OCI-LY7 (cell line): ENCODE measurements at regions not wholly inside any gene's neighbourhood (a gene's known extent, or its start where the extent isn't known, plus 50 kb on each side); places are given as distances from the start of the nearest gene placed in this dataset.

Source experiments
- BruUV-seq: library from RNA; stranded (reverse); fragments of 400-500 nt; replicated peaks from 2 replicates; lab custom pipeline; 2021; lab: Mats Ljungman, UMichigan
- CTCF ChIA-PET: fragments of 300-600 bp; sonication (Branson Sonifier 250); formaldehyde crosslinking; loops from one replicate; lab custom pipeline; 2022; ENCODE audit warnings: antibody characterized with exemption; ENCODE audit not compliant: unreplicated experiment; lab: Charles Lee
- POLR2A ChIA-PET: fragments of 300-600 bp; sonication (Branson Sonifier 250); formaldehyde crosslinking; loops from one replicate; lab custom pipeline; 2022; ENCODE audit warnings: antibody characterized with exemption; lab: Charles Lee
- DNase-seq: peaks from one replicate; pipeline ENCODE4 v3.0.0-alpha.2; 2015; ENCODE audit warnings: low spot score
- H2AFZ ChIP-seq: fragments of 200-600 bp; sonication (generic), shearing (Covaris generic); 2 replicates; pipeline ENCODE4 v1.6.1; 2014; ENCODE audit warnings: mild to moderate bottlenecking, antibody characterized with exemption, low read length, moderate library complexity
- H3K27ac ChIP-seq: fragments of 200-600 bp; sonication (generic); 2 replicates; pipeline ENCODE4 v1.5.1; 2014; ENCODE audit warnings: mixed run types, low read depth, mild to moderate bottlenecking, moderate library complexity, low read length, inconsistent platforms; ENCODE audit not compliant: poor library complexity, severe bottlenecking
- H3K36me3 ChIP-seq: fragments of 200-600 bp; sonication (generic); 2 replicates; pipeline ENCODE4 v1.6.1; 2014; ENCODE audit warnings: mild to moderate bottlenecking, antibody characterized with exemption, low read length, moderate library complexity, mixed read lengths; ENCODE audit not compliant: insufficient read depth
- H3K4me1 ChIP-seq: fragments of 200-600 bp; sonication (generic); 2 replicates; pipeline ENCODE4 v1.5.1; 2014; ENCODE audit warnings: mild to moderate bottlenecking, low read length; ENCODE audit not compliant: insufficient read depth, poor library complexity, severe bottlenecking
- H3K4me2 ChIP-seq: fragments of 200-600 bp; sonication (generic); 2 replicates; pipeline ENCODE4 v1.6.1; 2014; ENCODE audit warnings: mild to moderate bottlenecking, low read length
- H3K4me3 ChIP-seq: fragments of 200-600 bp; sonication (generic); 2 replicates; pipeline ENCODE4 v1.5.1; 2014; ENCODE audit warnings: mild to moderate bottlenecking, low read depth, low read length; ENCODE audit not compliant: poor library complexity, severe bottlenecking
- H3K79me2 ChIP-seq: fragments of 200-600 bp; sonication (generic); 2 replicates; pipeline ENCODE4 v1.6.1; 2016; ENCODE audit warnings: low read depth, mild to moderate bottlenecking, low read length, moderate library complexity, mixed read lengths; ENCODE audit not compliant: insufficient read depth
- H3K9me2 ChIP-seq: fragments of 200-600 bp; sonication (generic); 2 replicates; pipeline ENCODE4 v1.6.1; 2016; ENCODE audit warnings: mild to moderate bottlenecking, low read length, mixed read lengths; ENCODE audit not compliant: insufficient read depth
- H3K9me3 ChIP-seq: fragments of 200-600 bp; sonication (generic); 2 replicates; pipeline ENCODE4 v1.6.1; 2014; ENCODE audit warnings: mild to moderate bottlenecking, mixed run types, low read length, mixed read lengths
- H4K20me1 ChIP-seq: fragments of 200-600 bp; sonication (generic); 2 replicates; pipeline ENCODE4 v1.6.1; 2014; ENCODE audit warnings: mild to moderate bottlenecking, antibody characterized with exemption, low read length, moderate library complexity, mixed read lengths; ENCODE audit not compliant: insufficient read depth
- EZH2phosphoT487 ChIP-seq: fragments of 200-600 bp; sonication (generic); IDR thresholded peaks from 2 replicates; pipeline ENCODE4 v1.6.1; 2018; ENCODE audit warnings: low read depth, borderline replicate concordance, mild to moderate bottlenecking, mixed run types, antibody characterized with exemption, low read length, moderate library complexity, mixed read lengths
- intact Hi-C: fragments of 100-400 bp; cut with micrococcal nuclease; formaldehyde crosslinking; loops from one replicate; pipeline ENCODE4 v1.10.0; 2022; ENCODE audit not compliant: unreplicated experiment
- TF ChIP-seq, protein P1 (sequence below): fragments of 200-600 bp; sonication (generic); conservative IDR thresholded peaks from 2 replicates; pipeline ENCODE4 v1.5.1; 2014; ENCODE audit warnings: mild to moderate bottlenecking, antibody characterized with exemption, low read length, moderate library complexity, mixed read lengths

DNA sequence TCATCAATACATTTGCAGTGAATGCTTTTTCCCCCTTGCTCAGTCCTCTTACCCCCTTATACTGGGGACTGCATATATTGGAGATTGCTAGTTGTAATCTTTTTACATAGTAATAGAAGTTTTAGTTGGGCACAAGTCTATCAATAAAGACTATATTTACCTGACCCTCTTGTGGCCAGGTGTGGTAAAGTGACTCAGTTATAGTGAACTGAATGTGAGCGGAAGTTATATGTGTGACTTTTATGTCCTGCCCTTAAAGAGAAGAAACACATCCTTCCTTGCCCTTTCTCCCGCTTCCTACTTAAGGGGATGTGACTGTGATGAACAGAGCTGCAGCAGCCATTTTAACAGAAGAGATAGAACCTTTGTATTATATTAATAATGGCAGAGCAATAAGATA, 362.0 kb downstream of the METTL15 start:
- Histone ChIP-seq H3K9me3 (no peaks in the 10 kb centered on the region), H3K36me3 (no peaks in the 10 kb centered on the region), H3K79me2 (no peaks in the 10 kb centered on the region), H3K27ac (no peak overlapping the region), H3K4me2 (no peak overlapping the region), H3K9me2 (no peaks in the 10 kb centered on the region), H3K4me3 (no peak overlapping the region), H2AFZ (no peak overlapping the region), H3K4me1 (no peaks in the 10 kb centered on the region), H4K20me1 (no peaks in the 10 kb centered on the region)
- no TSS peak for BruUV-seq
- ChIA-PET CTCF (no interaction called here), POLR2A (no interaction called here)
- DNase-seq = no peak
- no peak for TF ChIP-seq EZH2phosphoT487
- TF ChIP-seq, protein P1, sequence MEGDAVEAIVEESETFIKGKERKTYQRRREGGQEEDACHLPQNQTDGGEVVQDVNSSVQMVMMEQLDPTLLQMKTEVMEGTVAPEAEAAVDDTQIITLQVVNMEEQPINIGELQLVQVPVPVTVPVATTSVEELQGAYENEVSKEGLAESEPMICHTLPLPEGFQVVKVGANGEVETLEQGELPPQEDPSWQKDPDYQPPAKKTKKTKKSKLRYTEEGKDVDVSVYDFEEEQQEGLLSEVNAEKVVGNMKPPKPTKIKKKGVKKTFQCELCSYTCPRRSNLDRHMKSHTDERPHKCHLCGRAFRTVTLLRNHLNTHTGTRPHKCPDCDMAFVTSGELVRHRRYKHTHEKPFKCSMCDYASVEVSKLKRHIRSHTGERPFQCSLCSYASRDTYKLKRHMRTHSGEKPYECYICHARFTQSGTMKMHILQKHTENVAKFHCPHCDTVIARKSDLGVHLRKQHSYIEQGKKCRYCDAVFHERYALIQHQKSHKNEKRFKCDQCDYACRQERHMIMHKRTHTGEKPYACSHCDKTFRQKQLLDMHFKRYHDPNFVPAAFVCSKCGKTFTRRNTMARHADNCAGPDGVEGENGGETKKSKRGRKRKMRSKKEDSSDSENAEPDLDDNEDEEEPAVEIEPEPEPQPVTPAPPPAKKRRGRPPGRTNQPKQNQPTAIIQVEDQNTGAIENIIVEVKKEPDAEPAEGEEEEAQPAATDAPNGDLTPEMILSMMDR = no peak
- intact Hi-C loops = no loop called here

DNA sequence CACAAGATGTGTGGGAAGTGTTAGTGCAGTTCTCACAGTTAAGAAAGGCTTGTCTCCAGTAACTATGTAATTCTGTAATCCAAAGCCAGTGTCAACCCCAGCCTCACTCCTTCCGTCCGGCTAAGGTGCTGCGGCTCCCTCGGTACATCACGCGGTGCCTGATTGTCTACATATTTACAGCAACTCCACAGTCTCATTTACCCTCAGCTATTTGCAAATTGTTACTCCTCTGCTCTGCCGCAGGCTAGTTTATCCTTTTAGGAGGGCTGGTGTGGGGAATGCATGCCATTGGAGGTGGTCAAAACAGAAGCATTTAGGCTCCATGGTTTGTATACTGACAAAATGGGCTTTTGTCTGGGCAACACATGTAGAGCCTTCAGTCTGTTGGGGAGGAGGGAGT, 358.3 kb downstream of the METTL15 start:
- POLR2A ChIA-PET = no interaction called here
- Histone ChIP-seq H3K4me1 (no peaks in the 10 kb centered on the region), H4K20me1 (no peaks in the 10 kb centered on the region), H3K4me2 (no peak overlapping the region), H3K4me3 (no peak overlapping the region), H3K36me3 (no peaks in the 10 kb centered on the region), H3K9me3 (no peaks in the 10 kb centered on the region), H3K27ac (no peak overlapping the region), H2AFZ (no peak overlapping the region), H3K9me2 (no peaks in the 10 kb centered on the region), H3K79me2 (no peaks in the 10 kb centered on the region)
- TF ChIP-seq, protein P1 = no peak
- no peak for TF ChIP-seq EZH2phosphoT487
- intact Hi-C loops = no loop called here
- DNase-seq = no peak
- CTCF ChIA-PET = no interaction called here
- no TSS peak for BruUV-seq

DNA sequence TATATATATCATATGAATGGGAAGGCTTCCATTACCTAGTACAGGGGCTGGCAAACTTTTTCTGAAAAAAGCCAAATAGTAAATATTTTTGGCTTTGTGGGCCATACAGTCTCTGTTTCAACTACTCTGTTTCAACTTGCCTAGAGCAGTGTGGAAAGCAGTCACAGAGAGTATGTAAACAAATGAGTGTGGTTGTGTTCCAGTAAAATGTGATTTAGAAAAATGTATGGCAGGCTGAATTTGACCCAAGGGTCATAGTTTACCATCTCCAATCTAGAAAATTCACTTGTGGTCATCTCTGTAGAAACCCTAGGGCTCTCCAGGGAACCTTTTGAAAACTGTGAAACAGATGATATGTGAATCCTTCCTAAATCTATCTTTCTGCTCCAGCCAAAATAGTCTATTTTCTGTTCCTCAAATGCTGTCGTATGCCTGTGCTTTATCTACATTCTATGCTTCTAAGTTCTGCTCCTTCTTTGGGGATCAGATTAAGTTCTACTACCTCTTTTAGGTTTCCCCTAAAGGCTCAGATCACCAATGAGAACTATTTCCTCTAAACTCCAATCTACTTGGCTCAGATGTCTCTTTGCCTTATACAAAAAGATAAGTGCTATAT, 356.2 kb downstream of the METTL15 start:
- CTCF ChIA-PET = no interaction called here

More for the DNA sequence above, 356.2 kb downstream of the METTL15 start:
- Histone ChIP-seq H3K9me3 (no peaks in the 10 kb centered on the region), H3K79me2 (no peaks in the 10 kb centered on the region), H3K9me2 (no peaks in the 10 kb centered on the region), H3K36me3 (no peaks in the 10 kb centered on the region), H3K4me3 (no peak overlapping the region), H3K4me1 (no peaks in the 10 kb centered on the region), H3K27ac (no peak overlapping the region), H4K20me1 (no peaks in the 10 kb centered on the region), H3K4me2 (no peak overlapping the region), H2AFZ (no peak overlapping the region)
- POLR2A ChIA-PET = no interaction called here
- no TSS peak for BruUV-seq
- intact Hi-C loops = no loop called here
- no peak for DNase-seq
- TF ChIP-seq, protein P1 = no peak
- no peak for TF ChIP-seq EZH2phosphoT487
